ENCODE measurements at regions not wholly inside any gene's neighbourhood (a gene's known extent, or its start where the extent isn't known, plus 50 kb on each side); places are given as distances from the start of the nearest gene placed in this dataset.

DNA sequence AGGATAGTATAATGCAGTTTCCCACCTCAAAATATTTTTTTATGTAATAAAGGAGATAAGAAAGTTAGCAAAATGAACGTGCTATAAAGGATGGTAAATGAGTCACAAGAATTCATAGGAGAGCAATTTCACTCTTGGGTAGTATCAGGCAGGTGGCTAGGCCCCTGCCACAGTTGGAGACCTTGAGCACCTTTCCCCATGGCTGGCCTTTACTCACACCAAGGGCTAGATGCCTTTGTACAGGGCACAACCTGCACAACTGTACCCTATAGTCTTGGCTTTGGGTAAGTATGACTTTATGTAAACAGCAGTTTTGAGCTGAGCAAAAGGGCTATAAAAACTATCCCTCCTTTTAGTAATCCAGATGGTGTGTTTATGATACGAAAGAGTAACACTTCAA, 85.1 kb downstream of the CTH start:
- TF ChIP-seq, protein P1, sequence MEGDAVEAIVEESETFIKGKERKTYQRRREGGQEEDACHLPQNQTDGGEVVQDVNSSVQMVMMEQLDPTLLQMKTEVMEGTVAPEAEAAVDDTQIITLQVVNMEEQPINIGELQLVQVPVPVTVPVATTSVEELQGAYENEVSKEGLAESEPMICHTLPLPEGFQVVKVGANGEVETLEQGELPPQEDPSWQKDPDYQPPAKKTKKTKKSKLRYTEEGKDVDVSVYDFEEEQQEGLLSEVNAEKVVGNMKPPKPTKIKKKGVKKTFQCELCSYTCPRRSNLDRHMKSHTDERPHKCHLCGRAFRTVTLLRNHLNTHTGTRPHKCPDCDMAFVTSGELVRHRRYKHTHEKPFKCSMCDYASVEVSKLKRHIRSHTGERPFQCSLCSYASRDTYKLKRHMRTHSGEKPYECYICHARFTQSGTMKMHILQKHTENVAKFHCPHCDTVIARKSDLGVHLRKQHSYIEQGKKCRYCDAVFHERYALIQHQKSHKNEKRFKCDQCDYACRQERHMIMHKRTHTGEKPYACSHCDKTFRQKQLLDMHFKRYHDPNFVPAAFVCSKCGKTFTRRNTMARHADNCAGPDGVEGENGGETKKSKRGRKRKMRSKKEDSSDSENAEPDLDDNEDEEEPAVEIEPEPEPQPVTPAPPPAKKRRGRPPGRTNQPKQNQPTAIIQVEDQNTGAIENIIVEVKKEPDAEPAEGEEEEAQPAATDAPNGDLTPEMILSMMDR (conservative IDR thresholded peaks at IDR 0.05), result no peak
- TF ChIP-seq EZH2 (IDR thresholded peaks at IDR 0.05; ENCODE audit: low read depth), result no peak

Data from PC-9 (cell line).